HG03175 (cell line): ENCODE measurements at regions not wholly inside any gene's neighbourhood (a gene's known extent, or its start where the extent isn't known, plus 50 kb on each side); places are given as distances from the start of the nearest gene placed in this dataset.

Experiments used
- ATAC-seq: cut with Tn5 transposase; IDR thresholded peaks from one replicate; pipeline ENCODE4 v1.9.1; 2021; ENCODE audit warnings: mild to moderate bottlenecking, moderate library complexity; ENCODE audit not compliant: unreplicated experiment

GRCh38 chr2:106941372-106941993 is 55.5 kb upstream of the ST6GAL2 start:
- no peak for ATAC-seq

GRCh38 chr2:106943468-106944200 is 57.7 kb upstream of the ST6GAL2 start:
- no peak for ATAC-seq

DNA sequence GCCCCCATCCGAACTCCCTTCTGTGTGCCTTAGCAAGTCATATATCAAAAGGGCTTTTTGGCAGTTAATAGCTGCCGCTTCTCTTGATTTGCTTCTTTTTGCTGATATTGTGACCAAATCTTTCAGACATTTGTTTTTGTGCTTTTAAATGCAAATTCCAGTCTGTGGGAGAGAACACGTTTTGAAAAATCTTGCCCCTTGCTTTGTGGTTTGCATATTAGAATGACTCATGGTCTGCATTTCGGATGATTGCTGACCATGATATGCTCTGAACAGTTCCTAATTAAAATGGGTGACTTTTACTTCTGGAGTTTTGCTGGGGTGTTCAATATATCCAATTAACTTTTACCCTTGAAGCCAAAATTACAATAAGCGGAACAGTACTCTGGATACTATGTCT is 58.2 kb upstream of the ST6GAL2 start:
- ATAC-seq = no peak

DNA sequence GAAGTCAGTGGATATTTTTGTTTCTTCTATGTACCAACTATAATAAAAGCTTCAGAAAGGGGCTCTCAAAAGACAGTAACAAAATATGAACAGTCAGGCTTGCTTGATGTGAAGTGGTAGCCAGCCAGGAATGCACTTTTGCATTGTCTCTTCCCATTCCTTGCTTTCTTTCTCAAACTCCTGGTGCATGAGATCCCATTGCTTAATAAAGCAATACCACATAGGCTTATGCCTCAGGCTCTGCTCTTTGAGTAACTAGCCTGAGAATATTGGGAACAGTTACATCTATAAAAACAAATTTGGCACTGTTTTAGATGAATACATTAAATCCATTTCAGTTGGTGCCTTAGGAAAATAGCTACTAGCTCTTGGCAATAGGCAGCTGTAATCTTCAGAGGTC is 62.6 kb upstream of the ST6GAL2 start:
- ATAC-seq = no peak

DNA sequence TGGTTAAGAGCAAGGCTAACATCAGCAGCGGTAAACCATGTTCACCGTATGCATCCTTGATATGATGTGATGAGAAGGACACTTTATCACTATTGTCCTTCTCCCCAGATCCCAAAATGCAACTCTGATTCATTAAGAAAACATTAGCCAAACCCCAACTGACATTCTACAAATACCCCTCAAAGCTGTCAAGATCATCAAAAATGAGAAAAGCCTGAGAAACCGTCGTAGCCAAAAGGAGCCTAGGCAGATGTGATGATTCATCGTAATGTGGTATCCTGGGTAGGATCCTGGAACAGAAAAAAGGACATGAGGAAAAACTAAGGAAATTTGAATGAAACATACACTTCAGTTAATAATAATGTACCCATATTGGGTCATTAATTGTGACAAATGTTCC is 67.3 kb upstream of the ST6GAL2 start:
- ATAC-seq = no peak

GRCh38 chr2:106953779-106954178 is 67.8 kb upstream of the ST6GAL2 start:
- no peak for ATAC-seq

DNA sequence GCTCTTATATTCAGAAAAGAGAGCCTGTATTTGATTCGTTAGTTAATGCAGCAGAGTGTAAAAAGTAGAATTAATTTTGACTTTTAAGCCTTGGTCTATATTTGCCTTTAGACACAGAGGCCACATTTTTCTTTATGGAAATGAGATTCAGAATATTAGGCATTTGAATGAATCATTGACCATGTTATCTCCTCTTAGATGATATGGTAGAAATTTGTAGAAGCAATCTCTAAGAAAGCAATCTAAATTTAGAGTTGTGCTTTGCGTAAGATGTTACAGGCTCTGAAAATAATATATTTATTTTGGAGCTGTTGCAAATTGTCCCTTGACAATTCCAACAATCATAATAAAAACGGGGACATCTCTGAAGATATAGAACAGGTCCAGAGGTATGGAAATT is 68.3 kb upstream of the ST6GAL2 start:
- ATAC-seq = no peak

GRCh38 chr2:106956416-106956815 is 70.4 kb upstream of the ST6GAL2 start:
- ATAC-seq = no peak

DNA sequence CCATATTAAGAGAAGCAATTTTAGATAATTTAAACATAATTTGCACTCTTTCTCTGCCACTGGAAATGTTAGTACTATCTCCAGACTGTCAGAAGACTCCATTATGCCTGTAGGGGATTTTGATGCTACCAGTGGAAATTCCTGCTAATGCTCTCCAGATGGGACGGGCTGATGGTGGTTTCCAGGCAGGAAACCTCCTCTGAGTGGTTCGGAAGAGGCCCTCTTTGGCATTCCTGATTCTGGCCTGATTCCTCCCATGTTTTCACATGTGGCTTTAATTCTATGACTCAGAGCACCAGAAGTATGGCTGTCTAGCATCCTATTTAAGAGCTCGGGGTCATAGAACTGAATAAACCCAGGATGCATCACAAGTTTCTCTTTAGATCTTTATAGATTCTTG is 70.9 kb upstream of the ST6GAL2 start:
- no peak for ATAC-seq

DNA sequence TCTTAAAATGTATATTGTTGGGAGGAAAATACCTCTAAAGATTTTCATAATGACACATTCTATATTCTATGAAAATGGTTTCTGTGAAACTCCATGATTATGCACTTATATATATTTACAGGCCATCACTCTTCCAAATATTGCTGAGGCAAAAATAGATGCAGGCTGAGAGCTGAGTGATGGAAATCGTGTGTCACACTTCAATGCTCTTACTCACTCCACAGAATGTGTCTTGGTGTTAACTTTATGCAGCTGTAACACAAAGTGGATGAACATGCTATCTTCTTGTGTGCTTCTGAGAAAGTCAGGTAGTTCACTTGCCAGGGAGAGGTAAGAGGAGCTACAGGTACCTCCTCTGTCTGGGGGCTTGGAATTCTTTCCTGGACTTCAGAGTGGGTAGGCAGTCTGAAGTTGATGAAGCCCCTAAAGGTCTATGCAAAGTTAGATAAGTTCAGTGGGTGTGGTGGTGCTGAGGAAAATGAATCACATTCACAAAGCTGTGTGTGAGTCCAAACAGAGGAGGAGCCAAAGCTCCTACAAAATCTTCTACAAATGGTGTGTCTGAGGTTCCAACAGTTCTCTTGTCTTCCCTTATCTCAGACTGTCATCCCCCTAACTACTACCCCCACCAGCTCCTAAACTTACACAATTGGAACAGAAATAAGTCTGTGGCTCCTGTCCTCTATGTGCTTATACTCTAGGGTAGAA is 74.2 kb upstream of the ST6GAL2 start:
- no peak for ATAC-seq

DNA sequence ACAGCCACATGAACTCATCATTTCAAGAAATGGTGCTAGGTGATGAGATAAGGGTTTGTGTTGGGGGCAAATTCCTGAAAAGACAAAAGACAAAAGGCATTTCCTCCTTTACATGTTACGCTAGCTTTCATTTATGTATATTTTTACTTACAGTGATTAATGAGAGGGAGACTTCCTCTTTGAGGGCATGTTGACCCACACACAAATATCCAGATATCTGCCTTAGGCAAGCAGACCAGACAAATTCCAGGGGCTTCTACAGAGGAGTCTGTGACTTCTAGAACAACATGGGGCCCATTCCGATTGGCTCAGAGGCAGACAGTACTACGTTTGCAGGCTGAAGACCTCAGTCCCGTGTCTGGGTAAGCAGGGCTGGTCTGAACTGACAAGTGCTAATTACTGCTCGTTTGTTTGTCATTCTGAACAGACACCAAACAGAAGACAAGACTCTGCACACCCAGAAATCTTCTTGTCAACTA is 74.8 kb upstream of the ST6GAL2 start:
- ATAC-seq = no peak

GRCh38 chr2:106961328-106961727 is 75.4 kb upstream of the ST6GAL2 start:
- no peak for ATAC-seq

GRCh38 chr2:106963156-106963555 is 77.2 kb upstream of the ST6GAL2 start:
- ATAC-seq = no peak

DNA sequence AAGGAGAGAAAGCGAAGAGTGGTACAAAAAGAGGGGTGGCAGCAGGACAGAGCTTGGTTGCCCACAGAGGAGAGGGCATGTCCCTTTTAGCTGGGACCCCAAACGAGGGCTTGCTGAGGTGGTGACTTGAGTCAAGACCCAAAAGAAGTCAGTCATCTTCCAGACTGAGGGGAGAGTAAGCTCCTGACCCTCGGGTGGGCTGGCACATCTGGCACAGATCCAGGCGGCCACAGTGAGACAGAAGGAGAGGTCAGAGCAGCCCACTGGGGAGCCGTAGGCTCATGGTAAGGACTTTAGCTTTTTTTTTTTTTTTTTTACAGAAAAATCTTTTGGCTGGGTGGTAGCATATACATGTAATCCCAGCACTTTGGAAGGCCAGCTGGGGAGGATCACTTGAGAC is 77.9 kb upstream of the ST6GAL2 start:
- ATAC-seq = no peak

GRCh38 chr2:106965611-106966010 is 79.6 kb upstream of the ST6GAL2 start:
- ATAC-seq = no peak

- ATAC-seq = no peak
Observed at GRCh38 chr2:106969777-106970176, 83.8 kb upstream of the ST6GAL2 start.

DNA sequence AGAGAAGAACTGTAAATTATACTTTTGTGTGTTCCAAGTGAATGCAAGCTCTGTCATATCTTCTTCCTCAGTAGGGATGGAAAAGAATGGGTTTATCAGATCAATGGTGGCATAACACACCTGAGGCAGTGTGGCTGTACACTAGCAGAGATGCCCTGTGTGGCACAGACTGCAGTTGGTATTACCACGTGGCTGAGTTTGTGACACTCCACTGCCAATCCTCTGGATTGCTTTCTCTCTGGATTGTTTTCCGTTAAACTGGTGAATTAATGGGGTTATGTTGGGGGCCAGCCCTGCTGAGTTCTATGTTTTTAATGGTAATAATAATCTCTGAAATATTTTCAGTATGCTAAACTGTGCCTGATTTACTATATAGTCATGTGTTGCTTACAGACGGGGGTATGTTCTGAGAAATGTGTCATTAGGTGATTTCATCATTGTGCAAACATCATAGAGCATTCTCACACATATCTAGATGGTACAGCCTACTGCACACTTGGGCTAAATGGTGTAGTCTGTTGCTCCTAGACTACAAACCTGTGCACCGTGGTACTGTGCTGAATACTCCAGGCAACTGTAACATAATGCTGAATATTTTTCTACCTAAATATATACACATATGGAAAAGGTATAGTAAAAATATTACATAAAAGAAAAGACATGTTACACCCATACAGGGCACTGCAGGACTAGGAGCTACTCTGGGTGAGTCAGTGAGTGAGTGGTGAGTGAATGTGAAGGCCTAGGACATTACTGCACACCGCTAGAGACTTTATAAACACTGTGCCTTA is 84.7 kb upstream of the ST6GAL2 start:
- ATAC-seq = no peak

DNA sequence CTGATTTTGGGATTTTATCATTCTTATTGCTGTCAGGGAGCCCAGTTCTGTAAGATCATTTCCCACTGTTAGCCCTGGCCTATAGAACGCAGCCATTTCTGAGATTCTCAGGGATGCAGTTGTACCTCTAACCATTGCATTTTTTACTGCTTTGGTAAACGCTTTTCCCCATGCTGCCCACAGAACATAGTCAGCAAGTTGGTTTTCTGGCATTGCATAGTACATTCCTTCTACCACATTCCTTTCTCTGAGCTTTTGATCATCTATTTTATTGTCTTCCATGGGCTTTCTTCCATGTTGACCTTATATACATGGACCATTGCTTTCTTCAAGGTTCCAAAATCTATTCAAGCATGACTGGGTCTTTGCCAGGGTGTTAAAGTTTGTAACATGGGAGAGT is 86.8 kb upstream of the ST6GAL2 start:
- ATAC-seq = no peak

GRCh38 chr2:106974891-106975290 is 88.9 kb upstream of the ST6GAL2 start:
- ATAC-seq = no peak

DNA sequence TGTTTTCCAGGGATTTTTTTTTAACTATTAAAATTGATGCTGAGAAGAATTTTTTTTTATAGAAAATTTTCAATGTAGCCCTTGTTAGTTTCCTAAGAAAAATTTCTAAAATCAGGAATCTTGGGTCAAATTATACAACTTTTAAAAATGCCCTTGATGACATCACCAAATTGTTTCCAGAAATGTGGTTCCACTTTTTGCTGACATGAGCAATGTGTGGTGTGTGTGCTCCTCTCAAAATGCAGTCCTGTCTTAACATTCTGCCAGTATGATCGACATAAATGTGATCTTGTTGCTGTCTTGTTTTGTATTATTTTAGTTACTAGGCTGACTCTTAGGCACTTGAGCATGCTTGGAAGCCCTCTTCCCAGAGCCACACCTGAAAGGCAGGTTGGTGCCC is 89.7 kb upstream of the ST6GAL2 start:
- no peak for ATAC-seq

- ATAC-seq = no peak
Observed at GRCh38 chr2:106976548-106976947, 90.6 kb upstream of the ST6GAL2 start.
